ENCODE measurements at regions not wholly inside any gene's neighbourhood (a gene's known extent, or its start where the extent isn't known, plus 50 kb on each side); places are given as distances from the start of the nearest gene placed in this dataset.

GRCh38 chr6:106770081-106770480, 140.7 kb downstream of the QRSL1 start:
- TF ChIP-seq POLR2AphosphoS5 (IDR thresholded peaks at IDR 0.05) (no peak), CTCF (IDR thresholded peaks at IDR 0.05) (no peak), EP300 (IDR thresholded peaks at IDR 0.05) (no peak)
